ENCODE measurements at regions not wholly inside any gene's neighbourhood (a gene's known extent, or its start where the extent isn't known, plus 50 kb on each side); places are given as distances from the start of the nearest gene placed in this dataset.
A peak's percentile ranks its signal among the peaks of the same experiment; 100 is the strongest.
"Not testable (repeated sequence)": the region's sequence is repeated elsewhere in the genome, so short reads cannot be mapped to it uniquely, and the experiment has no call there.

- TF ChIP-seq CTCF (IDR thresholded peaks at IDR 0.05; ENCODE audit: low read depth, low read length): no peak
- H3K4me3 ChIP-seq (ENCODE audit: low read depth, low read length): no peak overlapping the region
These were observed 171.6 kb upstream of the TSC22D2 start for GRCh38 chr3:150236316-150237082.

GRCh38 chr3:150235799-150236198 lies 172.3 kb upstream of the TSC22D2 start:
- TF ChIP-seq CTCF (IDR thresholded peaks at IDR 0.05; ENCODE audit: low read depth, low read length): no peak
- H3K4me3 ChIP-seq (ENCODE audit: low read depth, low read length): no peak overlapping the region

GRCh38 chr3:150232992-150233451 lies 175.1 kb upstream of the TSC22D2 start:
- no peak overlapping the region for H3K4me3 ChIP-seq (ENCODE audit: low read depth, low read length)
- no peak for TF ChIP-seq CTCF (IDR thresholded peaks at IDR 0.05; ENCODE audit: low read depth, low read length)

- no peak overlapping the region for H3K4me3 ChIP-seq (ENCODE audit: low read depth, low read length)
- no peak for TF ChIP-seq CTCF (IDR thresholded peaks at IDR 0.05; ENCODE audit: low read depth, low read length)
These were observed 178.1 kb upstream of the TSC22D2 start for GRCh38 chr3:150230037-150230436.

GRCh38 chr3:150228626-150229025 lies 179.5 kb upstream of the TSC22D2 start:
- H3K4me3 ChIP-seq (ENCODE audit: low read depth, low read length): not testable (repeated sequence)

- peak; percentile 89 for TF ChIP-seq CTCF (IDR thresholded peaks at IDR 0.05; ENCODE audit: low read depth, low read length)
These were observed 180.3 kb upstream of the TSC22D2 start for GRCh38 chr3:150227839-150228238.

GRCh38 chr3:150225986-150226385 lies 182.1 kb upstream of the TSC22D2 start:
- TF ChIP-seq CTCF (IDR thresholded peaks at IDR 0.05; ENCODE audit: low read depth, low read length): no peak

More at GRCh38 chr3:150227839-150228238, 180.3 kb upstream of the TSC22D2 start:
- no peak overlapping the region for H3K4me3 ChIP-seq (ENCODE audit: low read depth, low read length)

GRCh38 chr3:150223558-150223957 lies 184.5 kb upstream of the TSC22D2 start:
- H3K4me3 ChIP-seq (ENCODE audit: low read depth, low read length): no peak overlapping the region
- no peak for TF ChIP-seq CTCF (IDR thresholded peaks at IDR 0.05; ENCODE audit: low read depth, low read length)

More at GRCh38 chr3:150225986-150226385, 182.1 kb upstream of the TSC22D2 start:
- H3K4me3 ChIP-seq (ENCODE audit: low read depth, low read length): no peak overlapping the region

Data from WI38 (cell line).